ENCODE measurements at regions not wholly inside any gene's neighbourhood (a gene's known extent, or its start where the extent isn't known, plus 50 kb on each side); places are given as distances from the start of the nearest gene placed in this dataset.

DNA sequence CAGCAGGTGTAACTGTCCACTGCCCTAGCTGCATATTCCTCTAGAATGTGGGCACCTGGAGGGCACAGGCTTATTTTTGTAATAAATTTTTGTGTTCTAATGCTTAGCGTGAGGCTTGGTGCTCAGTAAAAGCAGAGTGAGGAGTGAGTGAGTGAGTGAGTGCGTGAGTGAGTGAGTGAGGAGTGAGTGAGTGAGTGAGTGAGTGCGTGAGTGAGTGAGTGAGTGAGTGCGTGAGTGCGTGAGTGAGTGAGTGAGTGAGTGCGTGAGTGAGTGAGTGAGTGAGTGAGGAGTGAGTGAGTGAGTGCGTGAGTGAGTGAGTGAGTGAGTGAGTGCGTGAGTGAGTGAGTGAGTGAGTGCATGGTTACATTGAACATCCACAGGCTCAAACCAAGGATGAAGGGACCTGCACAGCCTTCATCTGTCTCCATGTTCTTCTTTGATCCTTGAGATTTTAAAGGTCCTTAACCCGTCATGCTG, 371.5 kb downstream of the MED10 start:
- DNase-seq (ENCODE audit: low read depth in 2 of 2) = no peak

DNA sequence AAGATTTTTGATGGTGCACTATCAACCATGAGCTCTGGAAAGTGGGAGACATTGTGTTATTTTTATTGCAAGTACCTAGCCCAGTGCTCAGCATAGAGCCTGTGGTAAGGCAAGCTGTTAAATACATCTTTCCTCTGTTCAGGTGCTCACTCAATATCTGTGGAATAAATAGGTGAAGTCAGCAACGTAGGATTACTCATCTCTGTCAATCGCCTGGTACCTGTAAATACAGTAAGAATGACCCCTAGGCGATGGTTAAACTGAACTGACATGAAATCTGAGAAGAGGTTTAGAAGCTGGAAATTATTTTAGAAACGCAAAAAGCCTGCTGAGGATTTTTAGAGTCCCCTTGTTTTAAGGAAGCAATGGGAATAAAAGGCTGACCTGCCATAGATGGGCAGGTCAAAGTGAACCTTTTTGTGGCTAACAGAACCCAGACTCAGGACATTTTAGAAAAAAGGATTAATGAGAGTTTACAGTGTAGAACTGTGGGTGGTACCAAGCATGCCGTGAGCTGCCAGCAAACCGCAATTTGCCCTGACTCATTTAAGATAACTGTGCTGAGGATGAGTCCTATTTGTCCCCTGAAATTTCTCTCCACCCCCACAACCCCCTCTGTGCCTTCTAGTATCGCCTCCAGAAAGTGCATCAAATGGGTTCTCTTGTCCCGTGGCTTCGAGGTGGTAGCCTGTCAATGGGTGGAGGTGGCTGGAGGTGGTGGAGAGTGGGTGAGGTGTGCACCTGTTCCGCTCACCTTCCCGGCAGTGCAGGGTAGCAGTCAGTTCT, 375.1 kb downstream of the MED10 start:
- DNase-seq (ENCODE audit: low read depth in 2 of 2) = no peak

GRCh38 chr5:6000867-6001266, 377.5 kb downstream of the MED10 start:
- DNase-seq (ENCODE audit: low read depth in 2 of 2) = no peak

GRCh38 chr5:5995819-5996218, 382.5 kb downstream of the MED10 start:
- no peak for DNase-seq (ENCODE audit: low read depth in 2 of 2)

GRCh38 chr5:5986492-5987178, 391.7 kb downstream of the MED10 start:
- DNase-seq (ENCODE audit: low read depth in 2 of 2) = no peak

DNA sequence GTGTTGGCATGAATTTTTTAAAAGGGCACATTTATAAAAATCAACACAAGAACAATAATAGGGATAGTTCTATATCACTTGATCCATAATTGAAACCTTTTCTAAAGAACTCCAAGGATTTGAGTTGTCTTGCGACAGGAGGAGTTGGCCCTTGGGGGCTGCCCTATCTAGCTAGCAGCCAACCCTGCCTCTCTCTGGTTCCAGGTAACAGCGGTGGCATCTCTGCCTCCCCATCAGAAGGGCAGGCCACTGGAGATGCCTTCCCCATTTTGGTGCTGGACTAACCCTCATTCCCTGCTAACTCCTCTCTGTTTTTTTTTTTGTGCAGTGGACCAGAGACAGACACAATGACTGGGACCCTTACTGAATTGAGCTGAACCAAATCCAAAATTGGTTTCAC, 393.0 kb downstream of the MED10 start:
- no peak for DNase-seq (ENCODE audit: low read depth in 2 of 2)

- DNase-seq (ENCODE audit: low read depth in 2 of 2) = no peak
Observed at GRCh38 chr5:5983261-5983980, 394.9 kb downstream of the MED10 start.

GRCh38 chr5:5981562-5981961, 396.8 kb downstream of the MED10 start:
- DNase-seq (ENCODE audit: low read depth in 2 of 2) = no peak

DNA sequence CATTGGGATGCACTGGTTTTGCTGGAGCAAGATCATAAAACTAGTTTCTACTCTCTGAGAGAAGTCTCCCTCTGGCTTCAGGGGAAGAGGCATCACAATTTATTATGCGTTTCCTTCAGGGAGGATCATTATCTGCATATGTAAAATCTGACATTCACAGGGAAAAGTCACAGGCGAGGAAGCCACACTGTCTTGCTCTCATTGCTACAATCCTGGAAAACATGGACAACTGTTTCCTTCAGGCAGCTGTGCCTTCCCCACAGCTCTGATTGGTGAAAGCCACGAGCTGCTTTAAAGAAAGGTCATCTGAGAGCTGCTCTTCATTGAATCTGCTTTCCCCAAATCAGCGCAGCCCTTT, 397.8 kb downstream of the MED10 start:
- no peak for DNase-seq (ENCODE audit: low read depth in 2 of 2)

- no peak for DNase-seq (ENCODE audit: low read depth in 2 of 2)
Observed at GRCh38 chr5:5979761-5980537, 398.4 kb downstream of the MED10 start.

GRCh38 chr5:5979377-5979760, 399.0 kb downstream of the MED10 start:
- no peak for DNase-seq (ENCODE audit: low read depth in 2 of 2)

GRCh38 chr5:5978501-5979376, 399.6 kb downstream of the MED10 start:
- no peak for DNase-seq (ENCODE audit: low read depth in 2 of 2)

- DNase-seq (ENCODE audit: low read depth in 2 of 2) = no peak
Observed at GRCh38 chr5:5971203-5971602, 407.1 kb downstream of the MED10 start.

GRCh38 chr5:5969942-5970483, 408.3 kb downstream of the MED10 start:
- no peak for DNase-seq (ENCODE audit: low read depth in 2 of 2)

DNA sequence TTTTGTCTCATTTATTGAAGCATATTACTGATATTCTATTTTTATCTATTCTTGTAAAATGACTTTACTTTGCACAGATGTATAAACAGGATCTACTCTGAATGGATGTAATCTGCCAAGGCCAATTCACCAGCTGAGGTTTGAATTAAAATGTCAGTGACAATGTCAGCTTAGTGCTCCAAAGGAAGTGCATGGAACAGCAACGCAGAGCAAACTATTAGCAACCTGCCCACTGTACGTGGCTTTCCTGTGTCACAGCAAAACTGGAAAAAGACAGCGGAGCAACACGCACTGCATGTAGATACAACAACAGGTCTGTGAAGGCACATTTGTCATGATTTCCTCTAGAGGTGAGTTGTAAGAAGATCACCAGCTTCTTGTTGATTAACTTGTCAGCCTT, 409.4 kb downstream of the MED10 start:
- no peak for DNase-seq (ENCODE audit: low read depth in 2 of 2)

DNA sequence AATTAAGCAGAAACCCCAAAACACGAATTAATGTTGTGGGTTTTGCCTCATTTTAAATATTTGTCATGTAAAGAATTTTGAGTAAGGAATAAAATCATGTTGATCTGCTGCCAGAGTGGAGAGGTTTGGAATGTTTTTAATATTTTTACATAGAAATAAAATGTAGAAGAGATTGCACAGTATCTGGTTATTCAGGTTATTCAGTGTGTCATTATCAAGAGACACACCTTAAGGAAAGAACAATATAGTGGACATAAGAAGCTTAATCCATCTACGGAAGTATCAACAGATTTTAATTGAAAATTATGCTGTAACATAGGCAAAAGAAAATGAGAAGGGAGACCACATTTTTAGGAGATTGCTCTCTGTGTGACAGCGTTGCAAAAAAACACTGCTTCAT, 410.4 kb downstream of the MED10 start:
- DNase-seq (ENCODE audit: low read depth in 2 of 2) = no peak

DNA sequence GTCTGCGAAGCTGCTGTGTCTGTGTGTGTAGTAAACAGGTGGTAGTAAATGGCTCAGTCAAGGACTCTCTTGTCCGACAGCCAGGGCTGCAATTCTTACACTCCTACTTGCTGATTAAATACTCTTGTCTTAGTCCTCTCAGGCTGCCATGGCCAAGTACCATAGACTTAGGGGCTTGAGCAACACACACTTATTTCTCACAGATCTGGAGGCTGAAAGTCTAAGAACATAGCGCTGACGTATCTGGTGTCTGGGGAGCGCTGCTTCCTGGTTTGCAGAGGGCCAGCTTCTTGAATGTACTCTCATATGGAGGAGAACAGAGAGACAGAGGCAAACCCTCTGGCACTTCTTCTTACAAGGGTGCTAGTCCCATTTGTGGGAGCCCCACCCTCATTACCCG, 411.0 kb downstream of the MED10 start:
- no peak for DNase-seq (ENCODE audit: low read depth in 2 of 2)

DNA sequence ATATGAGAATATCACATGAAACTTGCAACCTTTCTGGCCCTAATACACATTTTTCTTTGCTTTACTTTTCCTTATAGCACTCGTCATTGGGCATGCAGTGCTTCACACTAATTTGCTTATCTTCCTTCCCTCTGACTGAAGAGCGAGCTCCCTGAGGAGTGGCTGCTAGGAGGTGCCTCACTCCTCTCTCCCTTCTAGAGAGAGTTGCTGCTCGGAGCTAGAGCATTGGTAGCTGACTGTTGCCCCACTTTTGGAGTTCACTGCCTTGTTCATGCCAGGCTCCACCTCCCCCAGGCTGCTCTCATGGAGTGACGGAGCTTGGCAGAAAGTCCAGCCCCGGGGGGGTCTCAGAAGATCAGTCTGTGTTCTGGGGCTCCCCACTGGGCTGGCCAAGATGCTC, 413.2 kb downstream of the MED10 start:
- DNase-seq (ENCODE audit: low read depth in 2 of 2) = no peak

DNA sequence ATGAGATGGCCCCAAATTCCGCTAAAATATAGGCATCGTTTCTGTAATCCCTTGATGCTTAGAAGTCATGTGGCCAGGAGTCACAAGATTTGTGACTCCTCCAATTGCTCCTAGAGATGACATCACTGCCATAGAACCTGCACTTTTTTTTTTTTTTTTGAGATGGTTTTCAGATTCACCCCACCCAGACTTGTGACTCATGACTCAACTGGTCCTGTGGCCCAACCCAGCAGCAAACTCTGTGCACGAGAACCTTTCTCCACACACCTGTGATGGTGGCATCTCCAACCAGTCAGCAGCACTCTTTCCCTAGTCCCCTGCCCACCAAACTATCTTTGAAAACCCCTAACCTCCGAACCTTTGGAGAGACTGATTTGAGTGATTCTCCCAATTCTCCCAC, 414.0 kb downstream of the MED10 start:
- no peak for DNase-seq (ENCODE audit: low read depth in 2 of 2)

DNA sequence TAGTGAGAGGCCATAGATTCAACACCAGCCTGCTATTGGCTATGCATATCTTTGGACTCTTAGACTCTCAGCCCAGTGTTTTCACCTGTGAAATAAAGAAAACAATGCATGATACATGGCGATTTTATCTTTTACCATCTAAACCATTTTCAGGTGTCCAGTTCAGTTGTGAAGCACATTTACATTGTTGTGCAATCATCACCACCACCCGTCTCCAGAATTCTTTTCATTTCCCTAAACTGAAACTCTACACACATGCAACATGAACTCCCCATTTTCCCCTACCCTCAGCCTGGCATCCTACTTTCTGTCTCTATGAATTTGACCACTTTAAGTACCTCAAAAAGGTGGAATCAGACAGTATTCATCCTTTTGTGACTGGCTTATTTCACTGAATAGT, 420.6 kb downstream of the MED10 start:
- DNase-seq (ENCODE audit: low read depth in 2 of 2) = no peak

DNA sequence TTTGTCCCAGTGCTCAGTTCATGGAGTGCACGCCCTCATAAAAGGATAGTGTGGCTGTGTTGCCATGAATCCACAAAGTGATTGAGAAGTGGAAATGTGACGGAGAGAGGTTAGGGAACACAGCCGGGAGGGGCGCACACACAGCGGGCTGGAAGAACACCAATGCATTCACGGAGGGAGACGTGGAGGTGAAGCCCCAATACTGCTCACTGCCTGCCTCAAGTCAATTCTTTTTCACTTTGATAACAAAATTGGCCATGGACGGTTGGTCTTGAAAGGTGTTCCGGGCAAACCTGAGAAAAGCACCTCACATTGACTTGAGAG, 424.1 kb downstream of the MED10 start:
- DNase-seq (ENCODE audit: low read depth in 2 of 2) = no peak

Measured in stimulated activated CD4-positive, alpha-beta T cell treated with anti-CD3 and anti-CD28 coated beads, Interleukin-4, amount 100 ng/mL, for 48 hours (primary cell).